ENCODE measurements at regions not wholly inside any gene's neighbourhood (a gene's known extent, or its start where the extent isn't known, plus 50 kb on each side); places are given as distances from the start of the nearest gene placed in this dataset.

DNA sequence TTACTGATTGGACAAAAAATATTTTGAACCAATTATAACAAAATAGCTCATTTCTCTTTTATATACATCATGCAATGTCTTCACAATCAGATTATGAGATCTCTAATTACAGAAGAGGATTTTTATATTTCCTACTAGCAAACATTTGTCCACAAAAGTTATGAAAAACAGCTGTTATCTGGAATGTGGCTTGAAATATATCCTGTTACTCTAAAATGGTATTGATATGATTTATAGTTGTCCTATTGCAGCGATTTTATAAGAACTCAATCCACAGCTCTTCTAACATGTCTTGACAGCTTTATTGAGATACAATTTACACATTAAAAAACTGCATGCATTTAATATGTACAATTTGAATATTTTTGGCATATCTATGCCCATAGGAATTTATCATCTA, 779.9 kb upstream of the ACO1 start:
- no peak for DNase-seq
- H4K20me1 ChIP-seq (ENCODE audit: control insufficient read depth, insufficient read depth, insufficient read length) = no peaks in the 10 kb centered on the region
- no peaks in the 10 kb centered on the region for H3K79me2 ChIP-seq (ENCODE audit: insufficient read depth, low read length)
- H2BK12ac ChIP-seq (ENCODE audit: insufficient read length, low read depth, low read length) = no peak overlapping the region
- no peak overlapping the region for H2BK5ac ChIP-seq (ENCODE audit: insufficient read length, low read length)
- no peak overlapping the region for H3K4ac ChIP-seq (ENCODE audit: low read depth, low read length)
- no peak overlapping the region for H4K8ac ChIP-seq (replicated peaks; ENCODE audit: insufficient read length, low read depth, low read length)
- no peak overlapping the region for H4K91ac ChIP-seq (ENCODE audit: insufficient read length, low read depth, low read length)
- no peaks in the 10 kb centered on the region for H3K9me3 ChIP-seq (ENCODE audit: control insufficient read depth, low read depth, low read length)
- Mint-ChIP-seq H3K27ac (no peak overlapping the region), H3K27me3 (ENCODE audit: low read depth) (no peaks in the 10 kb centered on the region), H3K4me1 (peaks cover 6 to 12% of the 10 kb centered on the region in 2 experiments), H3K36me3 (ENCODE audit: insufficient read depth in 1 of 3, low read depth in 3 of 3) (no peaks in the 10 kb centered on the region), H3K9me3 (no peaks in the 10 kb centered on the region), H3K4me3 (no peak overlapping the region)
- TF ChIP-seq CTCF (conservative IDR thresholded peaks at IDR 0.05) = no peak
- H2BK20ac ChIP-seq (ENCODE audit: low read depth, low read length, poor library complexity, severe bottlenecking) = no peak overlapping the region
- H2AFZ ChIP-seq (ENCODE audit: low read length) = no peak overlapping the region
- H3K9ac ChIP-seq (ENCODE audit: extremely low read depth, insufficient read length, low read length) = no peak overlapping the region
- no peak overlapping the region for H3T11ph ChIP-seq (ENCODE audit: low read length)
- H3K4me2 ChIP-seq (ENCODE audit: insufficient read depth, insufficient read length, low read length) = no peak overlapping the region
- no peak overlapping the region for H3K23ac ChIP-seq (ENCODE audit: insufficient read length, low read depth, low read length)
- no peak overlapping the region for H2AK5ac ChIP-seq (ENCODE audit: insufficient read length, low read length)
- H3K27ac ChIP-seq (ENCODE audit: insufficient read length, low read depth, low read length) = no peak overlapping the region
- H3K23me2 ChIP-seq (ENCODE audit: insufficient read length, low read depth, low read length, poor library complexity, severe bottlenecking) = no peaks in the 10 kb centered on the region
- H2BK15ac ChIP-seq (ENCODE audit: low read depth, low read length) = no peak overlapping the region
- H3K56ac ChIP-seq (ENCODE audit: insufficient read length, low read depth, low read length) = no peak overlapping the region
- no peaks in the 10 kb centered on the region for H3K4me1 ChIP-seq (ENCODE audit: insufficient read depth, low read length)
- H3K14ac ChIP-seq (ENCODE audit: insufficient read depth, low read length) = no peak overlapping the region
- H2BK120ac ChIP-seq (ENCODE audit: low read depth, low read length, poor library complexity, severe bottlenecking) = no peak overlapping the region
- no peaks in the 10 kb centered on the region for H3K27me3 ChIP-seq (ENCODE audit: insufficient read depth, low read length)
- no peak overlapping the region for H4K5ac ChIP-seq (ENCODE audit: insufficient read length, low read depth, low read length)
- H3K18ac ChIP-seq (ENCODE audit: insufficient read length, low read depth, low read length) = no peak overlapping the region
- no peaks in the 10 kb centered on the region for H3K79me1 ChIP-seq (ENCODE audit: insufficient read depth, low read depth, low read length, poor library complexity, severe bottlenecking)
- WGBS (ENCODE audit: extremely low coverage, insufficient read length, low lambda C conversion rate) = no CpG with 5 or more reads among the region's 1 CpG

Data from H9 (cell line).